ENCODE measurements at regions not wholly inside any gene's neighbourhood (a gene's known extent, or its start where the extent isn't known, plus 50 kb on each side); places are given as distances from the start of the nearest gene placed in this dataset.

GRCh38 chr11:62025487-62026105, 58.2 kb upstream of the FTH1 start (continued):
- TF ChIP-seq STAT6 (CRISPR knock-in tag; IDR thresholded peaks at IDR 0.05) (peak; percentile 39; the same call in 1 of the 2 replicates), CREM (IDR thresholded peaks at IDR 0.05; ENCODE audit: low read depth) (peak; percentile 93), ASH1L (IDR thresholded peaks at IDR 0.05; ENCODE audit: borderline replicate concordance, low read depth, partially characterized antibody) (no peak), PHF21A (IDR thresholded peaks at IDR 0.05; ENCODE audit: borderline replicate concordance, low read depth) (no peak; the same call in 1 of the 2 replicates), E2F1 (CRISPR knock-in tag; IDR thresholded peaks at IDR 0.05) (no peak), CAMTA2 (CRISPR knock-in tag; conservative IDR thresholded peaks at IDR 0.05) (no peak), CUX1 (CRISPR knock-in tag; IDR thresholded peaks at IDR 0.05) (no peak), TEAD4 (IDR thresholded peaks at IDR 0.05; ENCODE audit: low read length) (peak; percentile 93), TEAD4 (CRISPR knock-in tag; IDR thresholded peaks at IDR 0.05; ENCODE audit: borderline replicate concordance) (no peak), EHMT2 (IDR thresholded peaks at IDR 0.05) (peak; percentile 85), CBX3 (IDR thresholded peaks at IDR 0.05; ENCODE audit: borderline replicate concordance in 1 of 2, low read length in 2 of 2) (peak in 1 of 2 experiments; percentile 89; a peak in 2 of 3 replicates), HDAC6 (IDR thresholded peaks at IDR 0.05; ENCODE audit: low read depth, low read length) (no peak), PTTG1 (tag; IDR thresholded peaks at IDR 0.05; ENCODE audit: low read depth) (no peak), CGGBP1 (CRISPR knock-in tag; IDR thresholded peaks at IDR 0.05) (no peak)
